ENCODE measurements at regions not wholly inside any gene's neighbourhood (a gene's known extent, or its start where the extent isn't known, plus 50 kb on each side); places are given as distances from the start of the nearest gene placed in this dataset.

DNA sequence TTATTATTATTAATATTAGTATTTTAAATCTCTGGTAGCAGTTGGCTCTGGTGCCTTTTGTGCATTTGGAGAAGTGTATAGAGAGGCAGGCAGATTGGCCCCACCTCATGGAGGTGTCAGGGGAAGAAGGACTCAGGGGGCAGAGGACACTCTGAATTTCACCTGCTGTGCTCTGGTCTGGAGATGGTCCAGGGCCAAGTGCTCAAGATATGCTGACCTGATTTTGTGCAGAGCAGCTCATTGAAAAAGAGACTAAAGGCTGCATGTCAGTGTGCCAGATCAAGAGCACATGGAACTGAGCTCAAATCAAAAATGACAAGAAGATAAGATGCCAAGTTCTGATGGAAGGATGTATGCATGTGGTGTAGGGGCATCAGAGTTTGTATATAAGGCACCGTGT, 323.6 kb upstream of the TNP1 start:
- Histone ChIP-seq H3K9me3 (ENCODE audit: low read length) (no peaks in the 10 kb centered on the region), H3K9ac (ENCODE audit: insufficient read depth, low read depth, low read length) (no peak overlapping the region), H2AFZ (ENCODE audit: low read length) (no peak overlapping the region), H3K4me1 (ENCODE audit: insufficient read depth, low read length) (no peaks in the 10 kb centered on the region), H3K4me3 (replicated peaks in 1 of 3; ENCODE audit: insufficient read depth in 1 of 3, low read depth in 2 of 3, low read length in 3 of 3) (no peak overlapping the region), H4K20me1 (ENCODE audit: insufficient read depth, low read length) (no peaks in the 10 kb centered on the region; the same call in 1 of the 2 replicates), H3K36me3 (replicated peaks in 1 of 2; ENCODE audit: control insufficient read depth in 1 of 2, insufficient read depth in 2 of 2, low read length in 2 of 2) (no peaks in the 10 kb centered on the region), H3K27me3 (ENCODE audit: control insufficient read depth in 1 of 2, insufficient read depth in 2 of 2, low read length in 2 of 2) (no peaks in the 10 kb centered on the region; a peak in 1 of 5 replicates), H3K27ac (ENCODE audit: extremely low read length, insufficient read depth, low read length) (no peak overlapping the region), H3K4me2 (ENCODE audit: low read depth, low read length) (no peak overlapping the region), H3K79me2 (ENCODE audit: insufficient read depth, low read length) (no peaks in the 10 kb centered on the region)
- DNase-seq (ENCODE audit: low spot score) (no peak), ATAC-seq (no peak), FAIRE-seq (no peak)
- TF ChIP-seq ZSCAN22 (CRISPR knock-in tag; IDR thresholded peaks at IDR 0.05) (no peak), KDM5A (IDR thresholded peaks at IDR 0.05; ENCODE audit: borderline replicate concordance, low read length) (no peak), ZFP36L1 (CRISPR knock-in tag; IDR thresholded peaks at IDR 0.05) (no peak), FOXJ3 (CRISPR knock-in tag; IDR thresholded peaks at IDR 0.05; ENCODE audit: borderline replicate concordance) (no peak), ZNF782 (CRISPR knock-in tag; IDR thresholded peaks at IDR 0.05; ENCODE audit: borderline replicate concordance) (no peak), SALL1 (CRISPR knock-in tag; IDR thresholded peaks at IDR 0.05) (no peak), EED (CRISPR knock-in tag; IDR thresholded peaks at IDR 0.05) (no peak), ZNF24 (IDR thresholded peaks at IDR 0.05) (no peak), AKAP8 (CRISPR knock-in tag; IDR thresholded peaks at IDR 0.05) (no peak), MBNL3 (CRISPR knock-in tag; conservative IDR thresholded peaks at IDR 0.05) (no peak), ATF7-NPFF (CRISPR knock-in tag; IDR thresholded peaks at IDR 0.05; ENCODE audit: low read depth) (no peak)
- TF ChIP-seq, protein P1, sequence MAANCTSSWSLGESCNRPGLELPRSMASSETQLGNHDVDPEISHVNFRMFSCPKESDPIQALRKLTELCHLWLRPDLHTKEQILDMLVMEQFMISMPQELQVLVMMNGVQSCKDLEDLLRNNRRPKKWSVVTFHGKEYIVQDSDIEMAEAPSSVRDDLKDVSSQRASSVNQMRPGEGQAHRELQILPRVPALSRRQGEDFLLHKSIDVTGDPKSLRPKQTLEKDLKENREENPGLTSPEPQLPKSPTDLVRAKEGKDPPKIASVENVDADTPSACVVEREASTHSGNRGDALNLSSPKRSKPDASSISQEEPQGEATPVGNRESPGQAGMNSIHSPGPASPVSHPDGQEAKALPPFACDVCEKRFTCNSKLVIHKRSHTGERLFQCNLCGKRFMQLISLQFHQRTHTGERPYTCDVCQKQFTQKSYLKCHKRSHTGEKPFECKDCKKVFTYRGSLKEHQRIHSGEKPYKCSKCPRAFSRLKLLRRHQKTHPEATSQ (CRISPR knock-in tag; IDR thresholded peaks at IDR 0.05; ENCODE audit: borderline replicate concordance): no peak
- TF ChIP-seq, protein P2, sequence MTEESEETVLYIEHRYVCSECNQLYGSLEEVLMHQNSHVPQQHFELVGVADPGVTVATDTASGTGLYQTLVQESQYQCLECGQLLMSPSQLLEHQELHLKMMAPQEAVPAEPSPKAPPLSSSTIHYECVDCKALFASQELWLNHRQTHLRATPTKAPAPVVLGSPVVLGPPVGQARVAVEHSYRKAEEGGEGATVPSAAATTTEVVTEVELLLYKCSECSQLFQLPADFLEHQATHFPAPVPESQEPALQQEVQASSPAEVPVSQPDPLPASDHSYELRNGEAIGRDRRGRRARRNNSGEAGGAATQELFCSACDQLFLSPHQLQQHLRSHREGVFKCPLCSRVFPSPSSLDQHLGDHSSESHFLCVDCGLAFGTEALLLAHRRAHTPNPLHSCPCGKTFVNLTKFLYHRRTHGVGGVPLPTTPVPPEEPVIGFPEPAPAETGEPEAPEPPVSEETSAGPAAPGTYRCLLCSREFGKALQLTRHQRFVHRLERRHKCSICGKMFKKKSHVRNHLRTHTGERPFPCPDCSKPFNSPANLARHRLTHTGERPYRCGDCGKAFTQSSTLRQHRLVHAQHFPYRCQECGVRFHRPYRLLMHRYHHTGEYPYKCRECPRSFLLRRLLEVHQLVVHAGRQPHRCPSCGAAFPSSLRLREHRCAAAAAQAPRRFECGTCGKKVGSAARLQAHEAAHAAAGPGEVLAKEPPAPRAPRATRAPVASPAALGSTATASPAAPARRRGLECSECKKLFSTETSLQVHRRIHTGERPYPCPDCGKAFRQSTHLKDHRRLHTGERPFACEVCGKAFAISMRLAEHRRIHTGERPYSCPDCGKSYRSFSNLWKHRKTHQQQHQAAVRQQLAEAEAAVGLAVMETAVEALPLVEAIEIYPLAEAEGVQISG (CRISPR knock-in tag; IDR thresholded peaks at IDR 0.05): no peak
- TF ChIP-seq, protein P3, sequence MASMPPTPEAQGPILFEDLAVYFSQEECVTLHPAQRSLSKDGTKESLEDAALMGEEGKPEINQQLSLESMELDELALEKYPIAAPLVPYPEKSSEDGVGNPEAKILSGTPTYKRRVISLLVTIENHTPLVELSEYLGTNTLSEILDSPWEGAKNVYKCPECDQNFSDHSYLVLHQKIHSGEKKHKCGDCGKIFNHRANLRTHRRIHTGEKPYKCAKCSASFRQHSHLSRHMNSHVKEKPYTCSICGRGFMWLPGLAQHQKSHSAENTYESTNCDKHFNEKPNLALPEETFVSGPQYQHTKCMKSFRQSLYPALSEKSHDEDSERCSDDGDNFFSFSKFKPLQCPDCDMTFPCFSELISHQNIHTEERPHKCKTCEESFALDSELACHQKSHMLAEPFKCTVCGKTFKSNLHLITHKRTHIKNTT (CRISPR knock-in tag; IDR thresholded peaks at IDR 0.05): no peak
- TF ChIP-seq, protein P4, sequence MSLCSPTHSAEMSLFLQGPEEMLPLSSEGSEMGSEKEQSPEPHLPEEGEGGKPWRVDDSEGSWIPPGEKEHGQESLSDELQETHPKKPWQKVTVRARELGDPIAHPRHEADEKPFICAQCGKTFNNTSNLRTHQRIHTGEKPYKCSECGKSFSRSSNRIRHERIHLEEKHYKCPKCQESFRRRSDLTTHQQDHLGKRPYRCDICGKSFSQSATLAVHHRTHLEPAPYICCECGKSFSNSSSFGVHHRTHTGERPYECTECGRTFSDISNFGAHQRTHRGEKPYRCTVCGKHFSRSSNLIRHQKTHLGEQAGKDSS (CRISPR knock-in tag; IDR thresholded peaks at IDR 0.05; ENCODE audit: borderline replicate concordance, low read depth): no peak
- CTCF ChIA-PET (ENCODE audit: low intra/inter-chr PET ratio, low total read pairs): no interaction called here
- POLR2A ChIA-PET: no interaction called here
- 7% methylated on average over 1 of the region's 1 CpG for WGBS (ENCODE audit: low lambda C conversion rate)
- in situ Hi-C loops (cut with HindIII; ENCODE audit: extremely low pct_ligation_motif_present, low pct_unique_long_range_greater_than_20kb) (no loop called here), intact Hi-C loops (cut with micrococcal nuclease; ENCODE audit: unreplicated experiment) (no loop called here)
- BruUV-seq (replicated peaks): no TSS peak
